ENCODE measurements at regions not wholly inside any gene's neighbourhood (a gene's known extent, or its start where the extent isn't known, plus 50 kb on each side); places are given as distances from the start of the nearest gene placed in this dataset.

- TF ChIP-seq CTCF (IDR thresholded peaks at IDR 0.05) (no peak), POLR2A (IDR thresholded peaks at IDR 0.05) (no peak)
These were observed 239.1 kb upstream of the MYO3A start for GRCh38 chr10:25694971-25695370.
